ENCODE measurements at regions not wholly inside any gene's neighbourhood (a gene's known extent, or its start where the extent isn't known, plus 50 kb on each side); places are given as distances from the start of the nearest gene placed in this dataset.

- TF ChIP-seq CTCF (IDR thresholded peaks at IDR 0.05; ENCODE audit: low read length) (no peak), EZH2 (IDR thresholded peaks at IDR 0.05; ENCODE audit: borderline replicate concordance, low read length) (no peak)
Observed at GRCh38 chr6:21949211-21949801, 347.5 kb downstream of the PRL start.

Data from OCI-LY1 (cell line).